ENCODE measurements at regions not wholly inside any gene's neighbourhood (a gene's known extent, or its start where the extent isn't known, plus 50 kb on each side); places are given as distances from the start of the nearest gene placed in this dataset.

- TF ChIP-seq USF2 (IDR thresholded peaks at IDR 0.05; ENCODE audit: borderline replicate concordance, low read depth, low read length) (no peak), EZH2phosphoT487 (IDR thresholded peaks at IDR 0.05; ENCODE audit: borderline replicate concordance, low read depth) (no peak), GATA2 (CRISPR knock-in tag; IDR thresholded peaks at IDR 0.05) (no peak), POLR2AphosphoS5 (IDR thresholded peaks at IDR 0.05; ENCODE audit: low read depth, low read length) (no peak), FOXJ3 (CRISPR knock-in tag; IDR thresholded peaks at IDR 0.05) (no peak)
- TF ChIP-seq, protein P1, sequence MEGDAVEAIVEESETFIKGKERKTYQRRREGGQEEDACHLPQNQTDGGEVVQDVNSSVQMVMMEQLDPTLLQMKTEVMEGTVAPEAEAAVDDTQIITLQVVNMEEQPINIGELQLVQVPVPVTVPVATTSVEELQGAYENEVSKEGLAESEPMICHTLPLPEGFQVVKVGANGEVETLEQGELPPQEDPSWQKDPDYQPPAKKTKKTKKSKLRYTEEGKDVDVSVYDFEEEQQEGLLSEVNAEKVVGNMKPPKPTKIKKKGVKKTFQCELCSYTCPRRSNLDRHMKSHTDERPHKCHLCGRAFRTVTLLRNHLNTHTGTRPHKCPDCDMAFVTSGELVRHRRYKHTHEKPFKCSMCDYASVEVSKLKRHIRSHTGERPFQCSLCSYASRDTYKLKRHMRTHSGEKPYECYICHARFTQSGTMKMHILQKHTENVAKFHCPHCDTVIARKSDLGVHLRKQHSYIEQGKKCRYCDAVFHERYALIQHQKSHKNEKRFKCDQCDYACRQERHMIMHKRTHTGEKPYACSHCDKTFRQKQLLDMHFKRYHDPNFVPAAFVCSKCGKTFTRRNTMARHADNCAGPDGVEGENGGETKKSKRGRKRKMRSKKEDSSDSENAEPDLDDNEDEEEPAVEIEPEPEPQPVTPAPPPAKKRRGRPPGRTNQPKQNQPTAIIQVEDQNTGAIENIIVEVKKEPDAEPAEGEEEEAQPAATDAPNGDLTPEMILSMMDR (IDR thresholded peaks at IDR 0.05) = no peak
- TF ChIP-seq, protein P2, sequence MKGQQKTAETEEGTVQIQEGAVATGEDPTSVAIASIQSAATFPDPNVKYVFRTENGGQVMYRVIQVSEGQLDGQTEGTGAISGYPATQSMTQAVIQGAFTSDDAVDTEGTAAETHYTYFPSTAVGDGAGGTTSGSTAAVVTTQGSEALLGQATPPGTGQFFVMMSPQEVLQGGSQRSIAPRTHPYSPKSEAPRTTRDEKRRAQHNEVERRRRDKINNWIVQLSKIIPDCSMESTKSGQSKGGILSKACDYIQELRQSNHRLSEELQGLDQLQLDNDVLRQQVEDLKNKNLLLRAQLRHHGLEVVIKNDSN (IDR thresholded peaks at IDR 0.05; ENCODE audit: borderline replicate concordance, low read depth) = no peak
Measured at GRCh38 chr15:69859866-69860265, 237.9 kb downstream of the TLE3 start.

All from SK-N-SH (cell line).